Natural killer cell (primary cell): ENCODE measurements at regions not wholly inside any gene's neighbourhood (a gene's known extent, or its start where the extent isn't known, plus 50 kb on each side); places are given as distances from the start of the nearest gene placed in this dataset.

Experiments
- ATAC-seq, 3 donors: fragments of 150-1000 bp in 2 of 3; fragments of 200-7000 bp in 1 of 3; cut with Tn5 transposase; 1 replicate in 1 of 3; 2 replicates in 2 of 3; pipeline ENCODE4 v1.10.0; 2021; ENCODE audit warnings: mild to moderate bottlenecking in 2 of 3, moderate library complexity in 2 of 3
- DNase-seq, 2 donors: peaks; one replicate each; pipeline versions ENCODE4 v3.0.0 to v3.0.0-alpha.2; 2013 to 2021; ENCODE audit warnings: mixed read lengths in 1 of 2
- H3K27ac ChIP-seq: one replicate; pipeline ENCODE4 v1.5.1; 2013; ENCODE audit warnings: mild to moderate bottlenecking, low read length
- H3K27me3 ChIP-seq: one replicate; pipeline ENCODE4 v1.6.1; 2013; ENCODE audit warnings: low read length; ENCODE audit not compliant: control insufficient read depth, insufficient read depth
- H3K36me3 ChIP-seq: one replicate; pipeline ENCODE4 v1.6.1; 2013; ENCODE audit warnings: low read length; ENCODE audit not compliant: control insufficient read depth, insufficient read depth
- H3K4me1 ChIP-seq: one replicate; pipeline ENCODE4 v1.6.1; 2013; ENCODE audit warnings: low read length; ENCODE audit not compliant: control insufficient read depth, insufficient read depth
- H3K4me3 ChIP-seq: one replicate; pipeline ENCODE4 v1.5.1; 2013; ENCODE audit warnings: low read length
- H3K9me3 ChIP-seq: one replicate; pipeline ENCODE4 v1.6.1; 2013; ENCODE audit warnings: low read length; ENCODE audit not compliant: control insufficient read depth, insufficient read depth
- H3K27ac Mint-ChIP-seq, 2 donors: one replicate each; pipeline ENCODE4 v1.8.0; 2022; ENCODE audit warnings: mild to moderate bottlenecking in 2 of 2, mixed read lengths in 2 of 2, moderate library complexity in 1 of 2
- H3K27me3 Mint-ChIP-seq, 2 donors: one replicate each; pipeline ENCODE4 v1.8.0; 2022; ENCODE audit warnings: low read depth in 2 of 2, mixed read lengths in 2 of 2
- H3K36me3 Mint-ChIP-seq: one replicate; pipeline ENCODE4 v1.8.0; 2022; ENCODE audit warnings: mixed read lengths
- H3K4me1 Mint-ChIP-seq, 2 donors: one replicate each; pipeline ENCODE4 v1.8.0; 2022; ENCODE audit warnings: mixed read lengths in 2 of 2
- H3K4me3 Mint-ChIP-seq: one replicate; pipeline ENCODE4 v1.8.0; 2022; ENCODE audit warnings: mild to moderate bottlenecking, moderate library complexity, mixed read lengths
- H3K9me3 Mint-ChIP-seq, 2 donors: one replicate each; pipeline ENCODE4 v1.8.0; 2022; ENCODE audit warnings: mixed read lengths in 2 of 2
- CTCF ChIP-seq: fragments of 200-600 bp; IDR thresholded peaks from one replicate; pipeline ENCODE4 v1.8.0; 2022; ENCODE audit warnings: antibody characterized with exemption
- WGBS: methylation state at CpG from one replicate; pipeline ENCODE4 v1.1.7; 2013; ENCODE audit warnings: missing lambda C conversion rate; ENCODE audit not compliant: insufficient coverage; 5-methylcytosine and 5-hydroxymethylcytosine counted together
- intact Hi-C: fragments of 100-400 bp; cut with micrococcal nuclease; formaldehyde crosslinking; loops from one replicate; pipeline ENCODE4 v1.14.2; 2022

GRCh38 chr4:121219227-121219626, 55.1 kb upstream of the TNIP3 start:
- intact Hi-C loops, result no loop called here
- Histone ChIP-seq H3K4me3 (no peak overlapping the region), H3K36me3 (no peaks in the 10 kb centered on the region), H3K27me3 (no peaks in the 10 kb centered on the region), H3K9me3 (no peaks in the 10 kb centered on the region), H3K4me1 (peaks cover 2% of the 10 kb centered on the region), H3K27ac (no peak overlapping the region)
- H3K4me3 Mint-ChIP-seq, result no peak overlapping the region
- ATAC-seq (no peak), DNase-seq (peak in 1 of 2 donors; percentile 33)
- no peak for TF ChIP-seq CTCF
- WGBS, result 86% methylated on average over 1 of the region's 1 CpG
- no peaks in the 10 kb centered on the region for H3K9me3 Mint-ChIP-seq
- H3K4me1 Mint-ChIP-seq, result peaks cover 10 to 13% of the 10 kb centered on the region in 2 donors
- no peak overlapping the region for H3K27ac Mint-ChIP-seq
- H3K36me3 Mint-ChIP-seq, result no peaks in the 10 kb centered on the region
- peaks cover 2 to 24% of the 10 kb centered on the region in 2 donors for H3K27me3 Mint-ChIP-seq

DNA sequence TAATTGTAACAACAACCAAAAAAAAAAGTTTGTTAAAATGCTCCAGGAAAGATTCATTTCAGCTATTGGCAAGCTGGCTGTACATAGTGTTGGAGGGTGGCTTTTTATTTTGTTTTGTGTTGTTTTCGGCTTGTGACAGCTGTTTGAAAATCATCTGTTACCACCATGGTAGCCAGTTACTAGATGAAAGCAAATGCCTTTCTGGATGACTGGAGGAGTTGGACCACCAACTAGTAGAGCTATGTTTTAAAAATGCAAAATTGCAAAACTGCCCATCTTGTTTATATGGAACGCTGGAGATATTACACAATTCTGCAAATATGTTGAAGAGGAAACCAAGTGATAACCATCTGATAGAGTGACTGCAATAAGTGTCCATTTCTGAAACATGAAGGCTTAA, 53.2 kb upstream of the TNIP3 start:
- ATAC-seq (no peak), DNase-seq (no peak)
- no peak for TF ChIP-seq CTCF
- Mint-ChIP-seq H3K4me1 (peaks cover 10 to 13% of the 10 kb centered on the region in 2 donors), H3K4me3 (no peak overlapping the region), H3K27me3 (peaks cover 5 to 30% of the 10 kb centered on the region in 2 donors), H3K36me3 (no peaks in the 10 kb centered on the region), H3K9me3 (no peaks in the 10 kb centered on the region), H3K27ac (no peak overlapping the region)
- no peaks in the 10 kb centered on the region for H3K36me3 ChIP-seq
- 76% methylated on average over 2 of the region's 2 CpGs for WGBS
- no peak overlapping the region for H3K4me3 ChIP-seq
- H3K9me3 ChIP-seq, result no peaks in the 10 kb centered on the region
- H3K27ac ChIP-seq, result no peak overlapping the region
- H3K27me3 ChIP-seq, result no peaks in the 10 kb centered on the region
- H3K4me1 ChIP-seq, result peaks cover 2% of the 10 kb centered on the region
- intact Hi-C loops, result no loop called here

DNA sequence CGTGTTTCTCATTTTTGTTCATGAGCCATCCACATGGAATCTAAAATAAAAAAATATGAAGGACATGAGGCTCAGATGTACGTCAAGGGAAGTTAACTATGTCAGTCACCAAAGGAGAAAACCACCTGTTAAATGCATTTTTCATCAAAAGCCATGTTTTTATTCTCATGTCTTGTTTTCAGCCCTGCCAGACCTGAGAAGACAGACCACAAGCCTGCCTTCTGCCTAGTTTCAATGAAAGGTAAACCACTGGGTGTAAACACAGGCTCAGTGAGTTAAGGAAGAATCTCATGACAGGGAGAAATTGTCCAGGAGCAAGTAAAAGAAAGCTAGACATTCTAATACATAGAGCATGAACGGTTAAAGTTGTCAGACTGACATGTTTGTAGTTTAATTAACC, 52.3 kb upstream of the TNIP3 start:
- H3K9me3 Mint-ChIP-seq, result no peaks in the 10 kb centered on the region
- no peak for ATAC-seq
- H3K36me3 Mint-ChIP-seq, result no peaks in the 10 kb centered on the region
- no peaks in the 10 kb centered on the region for H3K27me3 ChIP-seq
- H3K4me1 Mint-ChIP-seq, result peaks cover 7 to 9% of the 10 kb centered on the region in 2 donors
- H3K36me3 ChIP-seq, result no peaks in the 10 kb centered on the region
- no peak overlapping the region for H3K27ac ChIP-seq
- peaks cover 2% of the 10 kb centered on the region for H3K4me1 ChIP-seq
- peaks cover 5 to 30% of the 10 kb centered on the region in 2 donors for H3K27me3 Mint-ChIP-seq
- TF ChIP-seq CTCF, result no peak
- DNase-seq, result peak in 1 of 2 donors; percentile 47
- intact Hi-C loops, result no loop called here
- H3K4me3 ChIP-seq, result no peak overlapping the region
- no peak overlapping the region for H3K4me3 Mint-ChIP-seq
- 68% methylated on average over 3 of the region's 3 CpGs for WGBS
- H3K9me3 ChIP-seq, result no peaks in the 10 kb centered on the region
- no peak overlapping the region for H3K27ac Mint-ChIP-seq

DNA sequence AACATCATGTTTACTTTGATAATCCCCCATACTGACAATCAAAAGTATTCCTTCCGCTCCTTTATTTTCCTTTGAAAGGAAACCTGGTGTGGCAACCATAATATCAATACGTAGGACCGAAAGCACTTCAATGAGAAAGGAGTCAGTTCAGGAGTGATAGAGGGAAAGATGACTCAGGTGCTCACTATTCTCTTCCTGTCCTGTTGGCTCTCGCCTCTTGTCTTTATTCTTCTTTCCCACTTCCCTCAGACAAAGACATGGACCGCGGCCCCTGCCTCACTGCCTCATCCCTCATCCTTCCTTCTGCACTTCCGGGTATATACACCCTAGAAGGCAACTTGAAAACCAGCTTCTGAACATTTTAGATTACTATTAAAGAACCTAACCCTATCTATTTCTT, 49.8 kb upstream of the TNIP3 start:
- H3K27me3 ChIP-seq, result no peaks in the 10 kb centered on the region
- no peaks in the 10 kb centered on the region for H3K36me3 Mint-ChIP-seq
- no peak overlapping the region for H3K4me3 ChIP-seq
- ATAC-seq, result no peak
- no peak overlapping the region for H3K27ac ChIP-seq
- peak in 1 of 2 donors; percentile 25 for DNase-seq
- no peak overlapping the region for H3K4me3 Mint-ChIP-seq
- no peaks in the 10 kb centered on the region for H3K9me3 ChIP-seq
- intact Hi-C loops, result no loop called here
- peaks cover 3 to 34% of the 10 kb centered on the region in 2 donors for H3K27me3 Mint-ChIP-seq
- no peaks in the 10 kb centered on the region for H3K4me1 Mint-ChIP-seq
- 77% methylated on average over 7 of the region's 7 CpGs for WGBS
- H3K36me3 ChIP-seq, result no peaks in the 10 kb centered on the region
- no peaks in the 10 kb centered on the region for H3K9me3 Mint-ChIP-seq
- no peak overlapping the region for H3K27ac Mint-ChIP-seq
- TF ChIP-seq CTCF, result no peak
- no peaks in the 10 kb centered on the region for H3K4me1 ChIP-seq
